Vagina (tissue), 2 donors: ENCODE measurements at regions not wholly inside any gene's neighbourhood (a gene's known extent, or its start where the extent isn't known, plus 50 kb on each side); places are given as distances from the start of the nearest gene placed in this dataset.

Experiments
- DNase-seq, 2 donors: peaks; one replicate each; pipeline ENCODE4 v3.0.0-alpha.2; 2017; ENCODE audit errors: extremely low spot score in 2 of 2
- H3K27ac ChIP-seq: fragments of 200-600 bp; sonication (generic); one replicate; pipeline ENCODE4 v1.5.1; 2019
- H3K27me3 ChIP-seq: fragments of 200-600 bp; sonication (generic); one replicate; pipeline ENCODE4 v1.5.1; 2019
- H3K36me3 ChIP-seq, 2 donors: fragments of 200-600 bp; sonication (generic); one replicate each; pipeline ENCODE4 v1.5.1; 2017 to 2019
- H3K4me1 ChIP-seq: fragments of 200-600 bp; sonication (generic); one replicate; pipeline ENCODE4 v1.5.1; 2019
- H3K4me3 ChIP-seq, 2 donors: fragments of 200-600 bp; sonication (generic); 1 replicate in 1 of 2; 2 replicates in 1 of 2; pipeline ENCODE4 v1.5.1; 2016 to 2019
- H3K9me3 ChIP-seq: fragments of 200-600 bp; sonication (generic); one replicate; pipeline ENCODE4 v1.5.1; 2019
- POLR2A ChIP-seq, 2 donors: fragments of 450-650 bp; IDR thresholded peaks; one replicate each; pipeline ENCODE4 v1.6.1; 2017; ENCODE audit warnings: antibody characterized with exemption in 2 of 2, mild to moderate bottlenecking in 2 of 2, moderate library complexity in 2 of 2
- POLR2AphosphoS5 ChIP-seq, 2 donors: sonication (generic); formaldehyde crosslinking; IDR thresholded peaks; one replicate each; pipeline ENCODE4 v1.9.0; 2017; ENCODE audit warnings: antibody characterized with exemption in 2 of 2, mild to moderate bottlenecking in 2 of 2, low read depth in 1 of 2; ENCODE audit not compliant: insufficient read depth in 1 of 2
- intact Hi-C: fragments of 100-400 bp; cut with DNase I; formaldehyde crosslinking; loops from one replicate; pipeline ENCODE4 v1.15.1; 2023
- TF ChIP-seq, protein P1 (sequence below), 3 experiments: fragments of 450-650 bp in 2 of 3; fragments of 200-600 bp in 1 of 3; sonication (generic) in 1 of 3; IDR thresholded peaks; one replicate each; pipeline ENCODE4 v1.5.1; 2017 to 2019; ENCODE audit warnings: antibody characterized with exemption in 3 of 3, mild to moderate bottlenecking in 2 of 3, moderate library complexity in 2 of 3

DNA sequence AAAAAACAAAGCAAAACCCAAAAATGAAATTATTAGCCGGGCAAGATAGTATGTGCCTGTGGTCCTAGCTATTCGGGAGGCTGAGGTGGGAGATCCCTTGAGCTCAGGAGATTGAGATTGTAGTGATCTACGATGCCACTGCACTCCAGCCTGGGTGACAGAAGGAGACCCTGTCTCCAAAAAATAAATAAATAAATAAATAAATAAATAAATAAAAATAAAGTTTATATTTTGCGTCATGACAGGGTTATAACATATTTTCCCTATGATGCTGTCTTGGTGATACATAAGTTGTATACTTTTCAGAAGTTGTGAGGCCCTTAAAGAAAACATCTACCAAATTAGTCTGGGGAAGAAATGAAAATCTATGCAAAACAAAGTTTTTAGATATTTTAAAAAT, 94.5 kb upstream of the MKLN1 start:
- no peaks in the 10 kb centered on the region for H3K36me3 ChIP-seq
- H3K4me1 ChIP-seq = no peaks in the 10 kb centered on the region
- DNase-seq = no peak
- no peak overlapping the region for H3K27ac ChIP-seq
- no peak overlapping the region for H3K4me3 ChIP-seq
- H3K9me3 ChIP-seq = no peaks in the 10 kb centered on the region
- H3K27me3 ChIP-seq = no peaks in the 10 kb centered on the region
- TF ChIP-seq POLR2A (IDR thresholded peaks at IDR 0.05) (no peak), POLR2AphosphoS5 (IDR thresholded peaks at IDR 0.05; ENCODE audit: insufficient read depth in 1 of 2, low read depth in 1 of 2) (no peak)
- TF ChIP-seq, protein P1, sequence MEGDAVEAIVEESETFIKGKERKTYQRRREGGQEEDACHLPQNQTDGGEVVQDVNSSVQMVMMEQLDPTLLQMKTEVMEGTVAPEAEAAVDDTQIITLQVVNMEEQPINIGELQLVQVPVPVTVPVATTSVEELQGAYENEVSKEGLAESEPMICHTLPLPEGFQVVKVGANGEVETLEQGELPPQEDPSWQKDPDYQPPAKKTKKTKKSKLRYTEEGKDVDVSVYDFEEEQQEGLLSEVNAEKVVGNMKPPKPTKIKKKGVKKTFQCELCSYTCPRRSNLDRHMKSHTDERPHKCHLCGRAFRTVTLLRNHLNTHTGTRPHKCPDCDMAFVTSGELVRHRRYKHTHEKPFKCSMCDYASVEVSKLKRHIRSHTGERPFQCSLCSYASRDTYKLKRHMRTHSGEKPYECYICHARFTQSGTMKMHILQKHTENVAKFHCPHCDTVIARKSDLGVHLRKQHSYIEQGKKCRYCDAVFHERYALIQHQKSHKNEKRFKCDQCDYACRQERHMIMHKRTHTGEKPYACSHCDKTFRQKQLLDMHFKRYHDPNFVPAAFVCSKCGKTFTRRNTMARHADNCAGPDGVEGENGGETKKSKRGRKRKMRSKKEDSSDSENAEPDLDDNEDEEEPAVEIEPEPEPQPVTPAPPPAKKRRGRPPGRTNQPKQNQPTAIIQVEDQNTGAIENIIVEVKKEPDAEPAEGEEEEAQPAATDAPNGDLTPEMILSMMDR (IDR thresholded peaks at IDR 0.05) = no peak
- intact Hi-C loops = no loop called here

DNA sequence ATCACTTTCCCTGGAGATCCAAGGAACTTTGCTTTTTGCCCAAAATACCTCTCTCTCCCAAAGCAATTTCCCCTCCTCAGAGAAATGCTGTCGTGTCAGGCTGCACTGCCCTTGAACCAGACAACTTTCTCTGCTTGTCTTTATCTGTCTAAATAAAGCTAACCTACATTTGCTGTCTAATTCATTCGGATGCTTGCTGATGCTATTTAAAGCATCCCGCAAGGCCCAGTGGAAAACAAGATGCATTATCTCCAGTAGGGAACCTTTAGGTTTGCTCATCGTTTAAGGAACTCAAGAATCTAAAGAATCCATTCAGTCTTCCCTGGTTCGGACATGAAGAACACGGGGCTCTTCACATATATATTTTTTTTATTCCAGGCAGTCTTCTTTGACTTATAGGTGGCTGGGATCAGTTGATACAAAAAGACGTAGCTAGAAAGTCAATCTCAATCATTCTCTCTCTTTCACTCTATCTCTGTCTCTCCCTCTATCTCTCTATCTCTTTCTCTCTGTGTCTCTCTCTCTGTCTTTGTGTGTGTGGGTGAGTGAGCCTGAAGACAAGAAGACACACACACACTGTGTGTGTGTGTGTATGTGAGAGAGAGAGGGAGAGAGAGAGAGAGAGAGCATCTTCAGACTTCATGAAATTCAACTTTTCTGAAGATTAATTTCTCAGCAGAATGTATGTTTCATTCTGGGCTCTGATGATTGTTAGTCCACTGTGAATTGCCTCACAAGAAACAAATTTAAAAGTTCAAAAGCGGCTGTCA, 92.8 kb upstream of the MKLN1 start:
- Histone ChIP-seq H3K4me1 (no peaks in the 10 kb centered on the region), H3K4me3 (no peak overlapping the region), H3K27me3 (no peaks in the 10 kb centered on the region), H3K36me3 (no peaks in the 10 kb centered on the region), H3K27ac (no peak overlapping the region), H3K9me3 (no peaks in the 10 kb centered on the region)
- TF ChIP-seq POLR2A (IDR thresholded peaks at IDR 0.05) (no peak), POLR2AphosphoS5 (IDR thresholded peaks at IDR 0.05; ENCODE audit: insufficient read depth in 1 of 2, low read depth in 1 of 2) (no peak)
- TF ChIP-seq, protein P1 (IDR thresholded peaks at IDR 0.05) = no peak
- DNase-seq = peak in 1 of 2 donors; percentile 12
- intact Hi-C loops = no loop called here

DNA sequence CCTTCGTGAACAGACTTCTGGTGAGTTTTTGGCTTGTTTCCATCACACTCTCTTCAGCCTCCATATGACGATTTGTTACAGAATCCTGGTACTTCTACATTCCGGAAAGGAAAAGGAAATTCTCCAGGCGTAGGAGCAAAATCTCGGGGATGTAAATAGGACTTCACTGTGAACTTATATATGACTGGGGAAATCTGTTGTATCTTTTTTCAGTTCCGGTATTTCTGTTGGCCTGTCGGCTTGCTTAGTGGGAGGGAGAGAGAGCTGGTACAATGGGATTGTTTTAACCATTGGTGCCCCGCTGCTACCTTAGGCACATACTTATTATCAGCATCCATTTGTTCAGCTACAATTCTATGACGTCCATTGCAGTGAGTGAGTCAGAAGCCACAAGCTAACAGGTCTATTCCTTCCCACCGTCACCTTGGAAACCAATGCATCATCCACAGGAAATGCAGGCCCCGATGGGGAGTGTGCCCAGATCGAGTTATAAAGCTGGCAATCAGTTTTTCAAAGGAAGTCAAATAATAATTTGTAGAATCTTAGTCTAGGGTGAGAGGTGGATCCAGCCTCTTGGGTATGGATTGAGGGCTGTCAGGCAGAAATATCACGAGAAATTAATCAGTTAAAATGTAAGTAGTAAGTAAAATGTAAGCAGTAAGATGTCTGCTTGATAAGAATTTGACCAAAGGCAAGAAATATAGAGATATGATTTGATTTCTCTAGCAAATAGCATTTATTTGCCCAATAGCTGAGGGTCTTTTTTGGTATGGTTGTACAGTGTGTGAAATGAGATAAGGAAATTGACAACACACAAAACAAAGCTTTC, 92.0 kb upstream of the MKLN1 start:
- DNase-seq = no peak
- intact Hi-C loops = no loop called here
- no peaks in the 10 kb centered on the region for H3K27me3 ChIP-seq
- no peaks in the 10 kb centered on the region for H3K36me3 ChIP-seq
- no peaks in the 10 kb centered on the region for H3K9me3 ChIP-seq
- H3K27ac ChIP-seq = no peak overlapping the region
- H3K4me1 ChIP-seq = no peaks in the 10 kb centered on the region
- H3K4me3 ChIP-seq = no peak overlapping the region
- TF ChIP-seq POLR2AphosphoS5 (IDR thresholded peaks at IDR 0.05; ENCODE audit: insufficient read depth in 1 of 2, low read depth in 1 of 2) (no peak), POLR2A (IDR thresholded peaks at IDR 0.05) (no peak)
- TF ChIP-seq, protein P1 (IDR thresholded peaks at IDR 0.05) = no peak

DNA sequence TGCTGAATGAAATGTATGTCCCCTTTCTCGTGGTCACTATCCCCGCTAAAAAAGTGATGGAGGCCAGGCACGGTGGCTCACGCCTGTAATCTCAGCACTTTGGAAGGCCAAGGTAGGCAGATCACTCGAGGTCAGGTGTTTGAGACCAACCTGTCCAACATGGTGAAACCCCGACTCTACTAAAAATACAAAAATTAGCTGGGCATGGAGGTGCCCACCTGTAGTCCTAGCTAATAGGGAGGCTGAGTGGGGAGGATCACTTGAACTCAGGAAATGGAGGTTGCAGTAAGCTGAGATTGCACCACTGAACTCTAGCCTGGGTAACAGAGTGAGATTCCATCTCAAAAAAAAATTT, 91.4 kb upstream of the MKLN1 start:
- no peak for DNase-seq
- no peak for TF ChIP-seq POLR2AphosphoS5 (IDR thresholded peaks at IDR 0.05; ENCODE audit: insufficient read depth in 1 of 2, low read depth in 1 of 2)
- TF ChIP-seq POLR2A (IDR thresholded peaks at IDR 0.05) = no peak
- TF ChIP-seq, protein P1 (IDR thresholded peaks at IDR 0.05) = no peak
- Histone ChIP-seq H3K36me3 (no peaks in the 10 kb centered on the region), H3K4me1 (no peaks in the 10 kb centered on the region), H3K9me3 (no peaks in the 10 kb centered on the region), H3K27me3 (no peaks in the 10 kb centered on the region), H3K4me3 (no peak overlapping the region), H3K27ac (no peak overlapping the region)
- intact Hi-C loops = no loop called here
